Hepatocyte (in vitro differentiated cells): ENCODE measurements at regions not wholly inside any gene's neighbourhood (a gene's known extent, or its start where the extent isn't known, plus 50 kb on each side); places are given as distances from the start of the nearest gene placed in this dataset.

Source experiments
- CTCF ChIP-seq: fragments of 200-600 bp; sonication (generic); IDR thresholded peaks from 2 replicates; pipeline ENCODE4 v1.5.1; 2016; ENCODE audit warnings: antibody characterized with exemption, mild to moderate bottlenecking; ENCODE audit not compliant: poor library complexity
- EZH2 ChIP-seq: fragments of 200-600 bp; sonication (generic); IDR thresholded peaks from 2 replicates; pipeline ENCODE4 v1.6.1; 2016; ENCODE audit warnings: antibody characterized with exemption, mild to moderate bottlenecking, borderline replicate concordance
- EZH2phosphoT487 ChIP-seq: fragments of 200-600 bp; sonication (generic); IDR thresholded peaks from one replicate; pipeline ENCODE4 v1.6.1; 2018; ENCODE audit warnings: antibody characterized with exemption, mild to moderate bottlenecking, low read depth, moderate library complexity; ENCODE audit not compliant: unreplicated experiment, severe bottlenecking

GRCh38 chr2:234691214-234691575 is 194.3 kb upstream of the ARL4C start:
- TF ChIP-seq CTCF (no peak), EZH2 (no peak), EZH2phosphoT487 (no peak)
